GM23338 (cell line): ENCODE measurements at regions not wholly inside any gene's neighbourhood (a gene's known extent, or its start where the extent isn't known, plus 50 kb on each side); places are given as distances from the start of the nearest gene placed in this dataset.

Experiments used
- ATAC-seq: fragments of 200-7000 bp; cut with Tn5 transposase; 3 replicates; pipeline ENCODE4 v1.9.1; 2020
- DNase-seq: peaks from one replicate; pipeline ENCODE4 v3.0.0-alpha.2; 2015; ENCODE audit warnings: low spot score
- H2AFZ ChIP-seq: fragments of 200-600 bp; sonication (generic); 2 replicates; pipeline ENCODE4 v1.8.0; 2016; ENCODE audit warnings: antibody characterized with exemption, mild to moderate bottlenecking, moderate library complexity
- H3F3A ChIP-seq: fragments of 200-600 bp; sonication (generic); replicated peaks from 2 replicates; pipeline ENCODE4 v1.8.0; 2017; ENCODE audit warnings: antibody characterized with exemption, mixed run types, low read depth
- H3K27ac ChIP-seq: fragments of 200-600 bp; sonication (generic); 2 replicates; pipeline ENCODE4 v1.6.1; 2016; ENCODE audit warnings: low read depth
- H3K27me3 ChIP-seq: fragments of 200-600 bp; sonication (generic); 2 replicates; pipeline ENCODE4 v1.8.0; 2016; ENCODE audit warnings: mild to moderate bottlenecking, mixed run types, moderate library complexity; ENCODE audit not compliant: insufficient read depth
- H3K36me3 ChIP-seq: fragments of 200-600 bp; sonication (generic); 2 replicates; pipeline ENCODE4 v1.8.0; 2016; ENCODE audit warnings: mild to moderate bottlenecking; ENCODE audit not compliant: insufficient read depth
- H3K4me1 ChIP-seq: fragments of 200-600 bp; sonication (generic); 2 replicates; pipeline ENCODE4 v1.8.0; 2016; ENCODE audit warnings: mild to moderate bottlenecking, moderate library complexity; ENCODE audit not compliant: insufficient read depth
- H3K4me2 ChIP-seq: fragments of 200-600 bp; sonication (generic); 2 replicates; pipeline ENCODE4 v1.7.1; 2017; ENCODE audit warnings: mixed run types
- H3K4me3 ChIP-seq: fragments of 200-600 bp; sonication (generic); 2 replicates; pipeline ENCODE4 v1.6.1; 2016; ENCODE audit warnings: mixed run types
- H3K79me2 ChIP-seq: fragments of 200-600 bp; sonication (generic); replicated peaks from 2 replicates; pipeline ENCODE4 v1.8.0; 2017; ENCODE audit warnings: mild to moderate bottlenecking; ENCODE audit not compliant: insufficient read depth
- H3K9me2 ChIP-seq: fragments of 200-600 bp; sonication (generic); 2 replicates; pipeline ENCODE4 v1.8.0; 2017; ENCODE audit not compliant: insufficient read depth
- H4K20me1 ChIP-seq: fragments of 200-600 bp; sonication (generic); replicated peaks from 2 replicates; pipeline ENCODE4 v1.8.0; 2017; ENCODE audit warnings: mild to moderate bottlenecking; ENCODE audit not compliant: insufficient read depth
- H3K27ac Mint-ChIP-seq: 2 replicates; pipeline ENCODE4 v1.8.0; 2020; ENCODE audit warnings: inconsistent platforms, mild to moderate bottlenecking, moderate library complexity, mixed read lengths
- H3K27me3 Mint-ChIP-seq: 3 replicates; pipeline ENCODE4 v1.8.0; 2022; ENCODE audit warnings: low read depth, mild to moderate bottlenecking, moderate library complexity, mixed read lengths, inconsistent platforms; ENCODE audit not compliant: insufficient read depth, poor library complexity
- H3K36me3 Mint-ChIP-seq: 3 replicates; pipeline ENCODE4 v1.8.0; 2021; ENCODE audit warnings: low read depth, mild to moderate bottlenecking, inconsistent platforms, moderate library complexity, mixed read lengths
- H3K4me1 Mint-ChIP-seq: 3 replicates; pipeline ENCODE4 v1.8.0; 2020; ENCODE audit warnings: mild to moderate bottlenecking, inconsistent platforms, mixed read lengths
- H3K4me3 Mint-ChIP-seq: 3 replicates; pipeline ENCODE4 v1.8.0; 2021; ENCODE audit warnings: moderate library complexity, mild to moderate bottlenecking, inconsistent platforms, mixed read lengths
- H3K9me3 Mint-ChIP-seq: 3 replicates; pipeline ENCODE4 v1.8.0; 2020; ENCODE audit warnings: moderate library complexity, mild to moderate bottlenecking, inconsistent platforms, mixed read lengths
- CTCF ChIP-seq, 2 experiments: fragments of 200-600 bp in 1 of 2; sonication (generic) in 1 of 2; conservative IDR thresholded peaks; 2 replicates each; pipeline versions ENCODE4 v1.5.1 to v1.6.1; 2016 to 2017; ENCODE audit warnings: antibody characterized with exemption in 2 of 2, low read depth in 2 of 2, mild to moderate bottlenecking in 2 of 2, moderate library complexity in 1 of 2
- EZH2phosphoT487 ChIP-seq: fragments of 200-600 bp; sonication (generic); IDR thresholded peaks from one replicate; pipeline ENCODE4 v1.8.1; 2018; ENCODE audit warnings: antibody characterized with exemption; ENCODE audit not compliant: unreplicated experiment
- NANOG ChIP-seq: IDR thresholded peaks from 2 replicates; pipeline ENCODE4 v1.6.1; 2016; ENCODE audit warnings: antibody characterized with exemption, borderline replicate concordance
- REST ChIP-seq: IDR thresholded peaks from one replicate; pipeline ENCODE4 v1.6.1; 2018; ENCODE audit warnings: antibody characterized with exemption; ENCODE audit not compliant: unreplicated experiment
- STAT1 ChIP-seq: IDR thresholded peaks from one replicate; pipeline ENCODE4 v1.6.1; 2016; ENCODE audit warnings: antibody characterized with exemption; ENCODE audit not compliant: unreplicated experiment
- ZNF114 ChIP-seq: fragments of 250-450 bp; sonication (Bioruptor Pico); IDR thresholded peaks from 2 replicates; pipeline ENCODE4 v1.5.0; 2020; ENCODE audit warnings: mild to moderate bottlenecking, moderate library complexity
- ZNF331 ChIP-seq: fragments of 250-450 bp; sonication (Bioruptor Pico); IDR thresholded peaks from 2 replicates; pipeline ENCODE4 v1.5.0; 2020; ENCODE audit warnings: low read depth, mild to moderate bottlenecking, moderate library complexity

GRCh38 chr6:24016857-24017256, 109.2 kb upstream of the NRSN1 start:
- H2AFZ ChIP-seq, result no peak overlapping the region; the same call in 1 of the 2 replicates
- no peaks in the 10 kb centered on the region for H3K4me1 ChIP-seq
- no peaks in the 10 kb centered on the region for H3K4me1 Mint-ChIP-seq
- no peaks in the 10 kb centered on the region; the same call in 2 of the 3 replicates for H3K36me3 Mint-ChIP-seq
- no peak for DNase-seq
- H3K27ac ChIP-seq, result no peak overlapping the region
- no peak for ATAC-seq
- TF ChIP-seq ZNF331 (CRISPR knock-in tag) (no peak), STAT1 (no peak), EZH2phosphoT487 (no peak), NANOG (no peak), ZNF114 (CRISPR knock-in tag) (no peak)
- H3F3A ChIP-seq, result no peaks in the 10 kb centered on the region
- H3K4me2 ChIP-seq, result no peak overlapping the region
- H3K9me3 Mint-ChIP-seq, result peaks cover 14% of the 10 kb centered on the region
- no peak overlapping the region for H3K27ac Mint-ChIP-seq
- H3K27me3 Mint-ChIP-seq, result no peaks in the 10 kb centered on the region
- peaks cover 7% of the 10 kb centered on the region; the same call in 1 of the 2 replicates for H3K9me2 ChIP-seq
- H3K27me3 ChIP-seq, result no peaks in the 10 kb centered on the region
- no peak overlapping the region for H3K4me3 Mint-ChIP-seq
- no peak overlapping the region for H3K4me3 ChIP-seq
- no peaks in the 10 kb centered on the region for H3K79me2 ChIP-seq
- H3K36me3 ChIP-seq, result 0 out of 2 replicates have a peak, but pooled peaks cover 5% of the 10 kb centered on the region
- no peaks in the 10 kb centered on the region for H4K20me1 ChIP-seq

DNA sequence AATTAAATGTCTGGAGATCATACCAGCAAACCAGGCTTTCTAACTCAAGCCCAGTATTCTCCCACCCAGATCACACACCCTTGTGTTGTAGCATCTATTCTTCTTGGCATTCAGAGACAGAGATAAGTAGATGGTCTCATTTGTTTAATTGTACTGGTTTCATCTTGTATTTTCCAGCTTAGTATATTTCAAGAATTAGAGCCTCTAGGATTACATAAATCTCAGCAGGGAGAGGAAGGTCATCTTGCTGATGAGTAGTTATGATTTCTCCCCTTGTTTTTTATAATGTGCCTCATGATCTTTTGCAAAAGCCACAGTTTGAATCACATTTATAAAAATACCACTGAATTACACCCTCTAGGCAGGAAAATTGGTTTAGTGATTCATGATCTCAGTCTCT, 106.6 kb upstream of the NRSN1 start:
- Mint-ChIP-seq H3K4me1 (no peaks in the 10 kb centered on the region), H3K9me3 (peaks cover 7% of the 10 kb centered on the region; the same call in 2 of the 3 replicates), H3K4me3 (no peak overlapping the region), H3K27ac (no peak overlapping the region), H3K27me3 (no peaks in the 10 kb centered on the region), H3K36me3 (no peaks in the 10 kb centered on the region)
- no peak for TF ChIP-seq REST
- TF ChIP-seq CTCF (conservative IDR thresholded peaks at IDR 0.05; ENCODE audit: low read depth in 2 of 2), result no peak
- DNase-seq (no peak), ATAC-seq (no peak)
- no peaks in the 10 kb centered on the region for H4K20me1 ChIP-seq
- H3K27me3 ChIP-seq, result no peaks in the 10 kb centered on the region
- no peaks in the 10 kb centered on the region for H3K4me1 ChIP-seq
- H3K27ac ChIP-seq, result no peak overlapping the region
- H3F3A ChIP-seq, result no peaks in the 10 kb centered on the region
- no peaks in the 10 kb centered on the region for H3K79me2 ChIP-seq
- H3K36me3 ChIP-seq, result no peaks in the 10 kb centered on the region
- 0 out of 2 replicates have a peak, but pooled peaks cover 3% of the 10 kb centered on the region for H3K9me2 ChIP-seq
- no peak overlapping the region for H3K4me3 ChIP-seq
- no peak overlapping the region for H3K4me2 ChIP-seq
- no peak overlapping the region for H2AFZ ChIP-seq
